ENCODE measurements at regions not wholly inside any gene's neighbourhood (a gene's known extent, or its start where the extent isn't known, plus 50 kb on each side); places are given as distances from the start of the nearest gene placed in this dataset.

DNA sequence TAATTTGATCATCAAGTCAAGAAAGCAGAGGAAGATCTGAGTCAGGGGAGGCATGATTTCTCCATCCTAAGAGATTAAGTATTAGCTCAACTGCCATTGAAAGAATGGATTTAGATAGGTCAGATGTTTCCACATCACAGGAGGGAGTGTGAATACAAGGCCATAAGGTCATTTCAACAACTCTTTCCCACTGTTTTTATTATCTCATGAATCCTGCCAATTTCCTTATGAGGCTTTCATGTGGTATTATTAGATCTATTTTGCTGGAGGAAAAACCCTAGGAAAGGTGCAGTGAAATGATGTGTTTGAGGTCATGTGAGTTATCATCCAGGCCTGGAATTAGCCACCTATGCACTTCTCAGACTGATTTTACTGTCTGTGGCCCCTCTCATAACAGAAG is 269.0 kb downstream of the NOVA1 start:
- DNase-seq (ENCODE audit: low spot score): peak; percentile 17
- Histone ChIP-seq H3K27me3 (no peaks in the 10 kb centered on the region), H3K4me2 (no peak overlapping the region), H4K20me1 (ENCODE audit: insufficient read depth, poor library complexity, severe bottlenecking) (no peaks in the 10 kb centered on the region), H3K4me3 (no peak overlapping the region), H3K9me2 (replicated peaks; ENCODE audit: insufficient read depth) (no peaks in the 10 kb centered on the region), H3K79me2 (no peaks in the 10 kb centered on the region), H2AFZ (no peak overlapping the region), H3K36me3 (replicated peaks; ENCODE audit: insufficient read depth, low read depth) (no peaks in the 10 kb centered on the region), H3K9me3 (ENCODE audit: low read depth) (no peaks in the 10 kb centered on the region), H3K4me1 (ENCODE audit: insufficient read depth) (peaks cover 17% of the 10 kb centered on the region), H3K27ac (no peak overlapping the region)
- TF ChIP-seq CTCF (IDR thresholded peaks at IDR 0.05; ENCODE audit: poor library complexity): no peak
- TF ChIP-seq EZH2phosphoT487 (IDR thresholded peaks at IDR 0.05; ENCODE audit: low read depth, severe bottlenecking, unreplicated experiment): no peak
- TF ChIP-seq EZH2 (IDR thresholded peaks at IDR 0.05; ENCODE audit: borderline replicate concordance): no peak

- 64% methylated on average over 5 of the region's 5 CpGs for WGBS (ENCODE audit: low lambda C conversion rate, missing lambda C conversion rate)
- no peaks in the 10 kb centered on the region for H3K9me2 ChIP-seq (replicated peaks; ENCODE audit: insufficient read depth)
Measured at GRCh38 chr14:26323869-26324268, 274.0 kb downstream of the NOVA1 start.

DNA sequence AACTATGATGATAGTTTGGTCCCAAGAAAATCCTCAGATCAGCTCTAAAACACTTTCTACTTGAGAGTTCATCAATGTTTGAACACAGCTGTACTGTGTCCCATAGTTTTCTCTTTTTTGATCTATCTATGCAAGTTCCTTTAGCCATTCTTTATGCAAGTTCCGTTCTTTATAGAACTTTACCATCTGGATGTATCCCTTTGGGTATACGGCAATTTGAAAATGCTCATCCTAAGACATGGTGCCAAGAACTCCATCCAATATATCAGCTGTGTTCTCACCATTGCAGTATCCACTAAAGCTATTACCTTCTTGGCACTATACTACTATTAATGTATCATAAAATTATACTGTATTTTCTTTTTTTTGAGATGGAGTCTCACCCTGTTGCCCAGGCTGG is 276.9 kb downstream of the NOVA1 start:
- H2AFZ ChIP-seq: no peak overlapping the region
- H3K9me3 ChIP-seq (ENCODE audit: low read depth): no peaks in the 10 kb centered on the region
- DNase-seq (ENCODE audit: low spot score): no peak
- no peaks in the 10 kb centered on the region for H3K4me1 ChIP-seq (ENCODE audit: insufficient read depth)
- TF ChIP-seq CTCF (IDR thresholded peaks at IDR 0.05; ENCODE audit: poor library complexity) (no peak), EZH2 (IDR thresholded peaks at IDR 0.05; ENCODE audit: borderline replicate concordance) (no peak), EZH2phosphoT487 (IDR thresholded peaks at IDR 0.05; ENCODE audit: low read depth, severe bottlenecking, unreplicated experiment) (no peak)
- no peaks in the 10 kb centered on the region for H3K36me3 ChIP-seq (replicated peaks; ENCODE audit: insufficient read depth, low read depth)
- no peaks in the 10 kb centered on the region for H3K9me2 ChIP-seq (replicated peaks; ENCODE audit: insufficient read depth)
- no peak overlapping the region for H3K4me3 ChIP-seq
- no peaks in the 10 kb centered on the region for H3K27me3 ChIP-seq
- H4K20me1 ChIP-seq (ENCODE audit: insufficient read depth, poor library complexity, severe bottlenecking): no peaks in the 10 kb centered on the region
- H3K4me2 ChIP-seq: no peak overlapping the region
- 98% methylated on average over 2 of the region's 2 CpGs for WGBS (ENCODE audit: low lambda C conversion rate, missing lambda C conversion rate)
- no peak overlapping the region for H3K27ac ChIP-seq
- H3K79me2 ChIP-seq: no peaks in the 10 kb centered on the region

More at GRCh38 chr14:26323869-26324268, 274.0 kb downstream of the NOVA1 start:
- Histone ChIP-seq H3K4me3 (no peak overlapping the region), H4K20me1 (ENCODE audit: insufficient read depth, poor library complexity, severe bottlenecking) (no peaks in the 10 kb centered on the region), H3K36me3 (replicated peaks; ENCODE audit: insufficient read depth, low read depth) (no peaks in the 10 kb centered on the region), H3K27ac (no peak overlapping the region), H3K79me2 (no peaks in the 10 kb centered on the region), H3K9me3 (ENCODE audit: low read depth) (no peaks in the 10 kb centered on the region), H3K4me2 (no peak overlapping the region), H3K27me3 (no peaks in the 10 kb centered on the region), H2AFZ (no peak overlapping the region), H3K4me1 (ENCODE audit: insufficient read depth) (no peaks in the 10 kb centered on the region)
- DNase-seq (ENCODE audit: low spot score): no peak
- TF ChIP-seq EZH2 (IDR thresholded peaks at IDR 0.05; ENCODE audit: borderline replicate concordance) (no peak), CTCF (IDR thresholded peaks at IDR 0.05; ENCODE audit: poor library complexity) (no peak), EZH2phosphoT487 (IDR thresholded peaks at IDR 0.05; ENCODE audit: low read depth, severe bottlenecking, unreplicated experiment) (no peak)

All from hepatocyte (in vitro differentiated cells).